ENCODE measurements at regions not wholly inside any gene's neighbourhood (a gene's known extent, or its start where the extent isn't known, plus 50 kb on each side); places are given as distances from the start of the nearest gene placed in this dataset.

- H3K27me3 ChIP-seq = no peaks in the 10 kb centered on the region
- no peak for TF ChIP-seq POLR2A (IDR thresholded peaks at IDR 0.05)
- no peak for TF ChIP-seq CTCF (IDR thresholded peaks at IDR 0.05)
- no peak for TF ChIP-seq POLR2AphosphoS5 (IDR thresholded peaks at IDR 0.05; ENCODE audit: insufficient read depth in 1 of 2, low read depth in 1 of 2)
- H3K27ac ChIP-seq = no peak overlapping the region
- DNase-seq (ENCODE audit: extremely low spot score in 2 of 2) = no peak
- H3K4me3 ChIP-seq = no peak overlapping the region
- no peaks in the 10 kb centered on the region for H3K36me3 ChIP-seq
- H3K4me1 ChIP-seq = no peaks in the 10 kb centered on the region
- no peaks in the 10 kb centered on the region for H3K9me3 ChIP-seq
- intact Hi-C loops (cut with DNase I) = no loop called here
Measured at GRCh38 chr10:33809732-33810131, 475.3 kb upstream of the NRP1 start.

- Histone ChIP-seq H3K27ac (no peak overlapping the region), H3K4me3 (no peak overlapping the region), H3K27me3 (no peaks in the 10 kb centered on the region), H3K9me3 (no peaks in the 10 kb centered on the region), H3K4me1 (no peaks in the 10 kb centered on the region), H3K36me3 (no peaks in the 10 kb centered on the region)
- TF ChIP-seq POLR2AphosphoS5 (IDR thresholded peaks at IDR 0.05; ENCODE audit: insufficient read depth in 1 of 2, low read depth in 1 of 2) (no peak), POLR2A (IDR thresholded peaks at IDR 0.05) (no peak), CTCF (IDR thresholded peaks at IDR 0.05) (no peak)
- DNase-seq (ENCODE audit: extremely low spot score in 2 of 2) = peak in 1 of 2 donors; percentile 29
- intact Hi-C loops (cut with DNase I) = no loop called here
Measured at GRCh38 chr10:33808475-33808874, 474.0 kb upstream of the NRP1 start.

GRCh38 chr10:33807531-33808359 lies 473.3 kb upstream of the NRP1 start:
- no peak overlapping the region for H3K27ac ChIP-seq
- DNase-seq (ENCODE audit: extremely low spot score in 2 of 2) = peak in 1 of 2 donors; percentile 32
- H3K27me3 ChIP-seq = no peaks in the 10 kb centered on the region
- no peak overlapping the region for H3K4me3 ChIP-seq
- no peaks in the 10 kb centered on the region for H3K4me1 ChIP-seq
- intact Hi-C loops (cut with DNase I) = no loop called here
- TF ChIP-seq POLR2A (IDR thresholded peaks at IDR 0.05) (no peak), CTCF (IDR thresholded peaks at IDR 0.05) (no peak), POLR2AphosphoS5 (IDR thresholded peaks at IDR 0.05; ENCODE audit: insufficient read depth in 1 of 2, low read depth in 1 of 2) (no peak)
- no peaks in the 10 kb centered on the region for H3K9me3 ChIP-seq
- H3K36me3 ChIP-seq = no peaks in the 10 kb centered on the region

GRCh38 chr10:33805831-33806230 lies 471.4 kb upstream of the NRP1 start:
- Histone ChIP-seq H3K27ac (no peak overlapping the region), H3K4me1 (no peaks in the 10 kb centered on the region), H3K4me3 (no peak overlapping the region), H3K9me3 (no peaks in the 10 kb centered on the region), H3K36me3 (no peaks in the 10 kb centered on the region), H3K27me3 (no peaks in the 10 kb centered on the region)
- intact Hi-C loops (cut with DNase I) = no loop called here
- TF ChIP-seq CTCF (IDR thresholded peaks at IDR 0.05) (no peak), POLR2A (IDR thresholded peaks at IDR 0.05) (no peak), POLR2AphosphoS5 (IDR thresholded peaks at IDR 0.05; ENCODE audit: insufficient read depth in 1 of 2, low read depth in 1 of 2) (no peak)
- no peak for DNase-seq (ENCODE audit: extremely low spot score in 2 of 2)

- peaks cover 9% of the 10 kb centered on the region for H3K4me1 ChIP-seq
- no peak overlapping the region for H3K27ac ChIP-seq
- no peaks in the 10 kb centered on the region for H3K9me3 ChIP-seq
- intact Hi-C loops (cut with DNase I) = no loop called here
- no peaks in the 10 kb centered on the region for H3K36me3 ChIP-seq
- no peak overlapping the region for H3K4me3 ChIP-seq
- no peaks in the 10 kb centered on the region for H3K27me3 ChIP-seq
- TF ChIP-seq POLR2AphosphoS5 (IDR thresholded peaks at IDR 0.05; ENCODE audit: insufficient read depth in 1 of 2, low read depth in 1 of 2) (no peak), CTCF (IDR thresholded peaks at IDR 0.05) (no peak), POLR2A (IDR thresholded peaks at IDR 0.05) (no peak)
- DNase-seq (ENCODE audit: extremely low spot score in 2 of 2) = peak in 1 of 2 donors; percentile 54
Measured at GRCh38 chr10:33804584-33804983, 470.1 kb upstream of the NRP1 start.
